ENCODE measurements at regions not wholly inside any gene's neighbourhood (a gene's known extent, or its start where the extent isn't known, plus 50 kb on each side); places are given as distances from the start of the nearest gene placed in this dataset.

DNA sequence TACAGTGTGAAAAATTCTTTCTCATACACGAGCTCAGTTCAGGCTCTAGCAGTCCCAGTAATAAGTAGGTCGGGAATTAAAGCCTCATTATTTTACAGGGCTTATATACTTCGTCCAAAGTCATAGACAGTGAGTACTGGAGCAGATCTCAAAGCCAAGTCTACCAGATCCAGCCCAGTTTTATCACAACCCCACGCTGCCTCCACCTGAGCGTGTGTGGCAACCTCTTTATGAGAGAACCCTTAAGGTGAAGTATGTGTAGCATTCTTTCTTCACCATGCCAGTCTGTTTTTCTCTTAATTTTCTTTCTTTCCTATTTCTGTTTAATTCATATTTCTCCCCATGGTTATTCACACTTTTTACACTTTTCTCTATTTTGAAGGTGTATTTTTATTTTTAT, 574.6 kb upstream of the ARPP21 start:
- intact Hi-C loops (cut with micrococcal nuclease): no loop called here
- H3K36me3 Mint-ChIP-seq (ENCODE audit: low read depth): no peaks in the 10 kb centered on the region
- DNase-seq (ENCODE audit: low spot score): no peak
- H3K9me3 Mint-ChIP-seq: no peaks in the 10 kb centered on the region
- no peaks in the 10 kb centered on the region for H3K27me3 Mint-ChIP-seq (ENCODE audit: insufficient read depth)
- no peaks in the 10 kb centered on the region for H3K4me1 Mint-ChIP-seq (ENCODE audit: low read depth)
- no peak overlapping the region for H3K27ac Mint-ChIP-seq
- H3K4me3 Mint-ChIP-seq: no peak overlapping the region

GRCh38 chr3:35065891-35066290, 573.4 kb upstream of the ARPP21 start:
- no peak overlapping the region for H3K4me3 Mint-ChIP-seq
- no peaks in the 10 kb centered on the region for H3K27me3 Mint-ChIP-seq (ENCODE audit: insufficient read depth)
- H3K4me1 Mint-ChIP-seq (ENCODE audit: low read depth): no peaks in the 10 kb centered on the region
- DNase-seq (ENCODE audit: low spot score): no peak
- no peaks in the 10 kb centered on the region for H3K36me3 Mint-ChIP-seq (ENCODE audit: low read depth)
- no peaks in the 10 kb centered on the region for H3K9me3 Mint-ChIP-seq
- no peak overlapping the region for H3K27ac Mint-ChIP-seq
- intact Hi-C loops (cut with micrococcal nuclease): no loop called here

- Mint-ChIP-seq H3K4me1 (ENCODE audit: low read depth) (no peaks in the 10 kb centered on the region), H3K9me3 (no peaks in the 10 kb centered on the region), H3K4me3 (no peak overlapping the region), H3K27me3 (ENCODE audit: insufficient read depth) (no peaks in the 10 kb centered on the region), H3K27ac (no peak overlapping the region), H3K36me3 (ENCODE audit: low read depth) (no peaks in the 10 kb centered on the region)
- intact Hi-C loops (cut with micrococcal nuclease): no loop called here
- no peak for DNase-seq (ENCODE audit: low spot score)
Observed at GRCh38 chr3:35067750-35068149, 571.6 kb upstream of the ARPP21 start.

DNA sequence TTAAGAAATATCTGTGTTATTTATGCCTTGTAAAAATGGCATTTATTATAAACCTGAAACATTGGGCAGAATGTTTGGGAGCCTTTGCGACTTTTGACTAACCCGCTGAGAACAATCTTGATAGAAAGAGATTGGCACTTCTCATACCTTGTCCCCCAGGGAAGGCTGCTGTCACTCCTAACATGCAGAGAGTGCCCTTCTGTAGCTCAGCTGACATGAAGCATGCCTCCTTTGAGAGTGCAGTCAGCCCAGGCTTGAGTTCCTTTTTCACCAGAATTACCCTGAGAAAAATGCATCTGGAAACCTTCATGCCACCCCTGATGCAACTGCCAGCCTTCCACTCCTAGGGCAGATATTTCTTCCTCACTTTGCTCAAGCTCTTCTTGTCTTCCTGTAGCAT, 569.2 kb upstream of the ARPP21 start:
- Mint-ChIP-seq H3K4me1 (ENCODE audit: low read depth) (no peaks in the 10 kb centered on the region), H3K4me3 (no peak overlapping the region), H3K27me3 (ENCODE audit: insufficient read depth) (no peaks in the 10 kb centered on the region), H3K36me3 (ENCODE audit: low read depth) (no peaks in the 10 kb centered on the region), H3K27ac (no peak overlapping the region), H3K9me3 (no peaks in the 10 kb centered on the region)
- intact Hi-C loops (cut with micrococcal nuclease): no loop called here
- no peak for DNase-seq (ENCODE audit: low spot score)

DNA sequence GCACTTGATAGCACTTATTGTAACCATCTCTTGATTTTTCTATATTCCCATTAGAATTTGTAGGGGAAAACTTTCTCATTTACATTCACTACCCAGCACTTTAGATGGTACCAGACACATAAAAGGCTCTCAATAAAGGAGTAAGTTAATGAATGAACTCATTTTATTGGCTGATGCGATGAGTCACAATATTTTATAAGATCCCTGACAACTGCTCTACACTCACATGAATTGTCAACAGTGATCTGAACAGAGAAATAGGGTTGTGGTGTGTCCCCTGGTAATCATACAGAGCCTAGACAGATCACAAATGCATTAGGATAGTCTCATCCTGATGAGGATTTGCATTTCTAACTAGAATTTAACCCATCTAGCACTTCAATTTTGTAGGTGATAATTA, 567.6 kb upstream of the ARPP21 start:
- Mint-ChIP-seq H3K27ac (no peak overlapping the region), H3K27me3 (ENCODE audit: insufficient read depth) (no peaks in the 10 kb centered on the region), H3K4me3 (no peak overlapping the region), H3K4me1 (ENCODE audit: low read depth) (no peaks in the 10 kb centered on the region), H3K36me3 (ENCODE audit: low read depth) (no peaks in the 10 kb centered on the region), H3K9me3 (no peaks in the 10 kb centered on the region)
- intact Hi-C loops (cut with micrococcal nuclease): no loop called here
- no peak for DNase-seq (ENCODE audit: low spot score)

- Mint-ChIP-seq H3K27ac (no peak overlapping the region), H3K4me1 (ENCODE audit: low read depth) (no peaks in the 10 kb centered on the region), H3K36me3 (ENCODE audit: low read depth) (no peaks in the 10 kb centered on the region), H3K4me3 (no peak overlapping the region), H3K27me3 (ENCODE audit: insufficient read depth) (no peaks in the 10 kb centered on the region), H3K9me3 (no peaks in the 10 kb centered on the region)
- intact Hi-C loops (cut with micrococcal nuclease): no loop called here
- no peak for DNase-seq (ENCODE audit: low spot score)
Observed at GRCh38 chr3:35078780-35079179, 560.5 kb upstream of the ARPP21 start.

GRCh38 chr3:35079403-35079802, 559.9 kb upstream of the ARPP21 start:
- no peaks in the 10 kb centered on the region for H3K4me1 Mint-ChIP-seq (ENCODE audit: low read depth)
- no peaks in the 10 kb centered on the region for H3K27me3 Mint-ChIP-seq (ENCODE audit: insufficient read depth)
- DNase-seq (ENCODE audit: low spot score): no peak
- no peak overlapping the region for H3K27ac Mint-ChIP-seq
- no peaks in the 10 kb centered on the region for H3K36me3 Mint-ChIP-seq (ENCODE audit: low read depth)
- H3K9me3 Mint-ChIP-seq: no peaks in the 10 kb centered on the region
- intact Hi-C loops (cut with micrococcal nuclease): no loop called here
- no peak overlapping the region for H3K4me3 Mint-ChIP-seq

- Mint-ChIP-seq H3K4me3 (no peak overlapping the region), H3K4me1 (ENCODE audit: low read depth) (no peaks in the 10 kb centered on the region), H3K27ac (no peak overlapping the region), H3K27me3 (ENCODE audit: insufficient read depth) (no peaks in the 10 kb centered on the region), H3K9me3 (no peaks in the 10 kb centered on the region), H3K36me3 (ENCODE audit: low read depth) (no peaks in the 10 kb centered on the region)
- no peak for DNase-seq (ENCODE audit: low spot score)
- intact Hi-C loops (cut with micrococcal nuclease): no loop called here
Observed at GRCh38 chr3:35081899-35082298, 557.4 kb upstream of the ARPP21 start.

DNA sequence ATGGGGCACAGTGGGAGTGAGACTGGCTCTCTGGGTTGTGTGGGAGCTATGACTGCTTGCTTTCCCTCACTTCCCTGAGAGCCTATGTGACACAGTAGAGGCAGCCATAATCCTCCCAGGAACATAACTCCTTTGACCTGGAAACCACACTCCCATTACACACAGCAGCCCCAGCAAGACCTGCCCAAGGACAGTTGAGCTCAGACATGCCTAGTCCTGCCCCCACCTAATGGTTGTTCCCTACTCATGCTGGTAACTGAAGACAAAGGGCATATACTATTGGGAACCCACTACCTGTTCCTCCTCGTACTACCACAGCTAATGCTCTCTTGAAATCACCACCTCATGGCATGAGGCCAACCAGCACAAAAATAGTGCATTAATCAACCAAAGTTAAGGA, 550.4 kb upstream of the ARPP21 start:
- Mint-ChIP-seq H3K27ac (no peak overlapping the region), H3K9me3 (peaks cover 18% of the 10 kb centered on the region), H3K27me3 (ENCODE audit: insufficient read depth) (no peaks in the 10 kb centered on the region), H3K4me3 (no peak overlapping the region), H3K4me1 (ENCODE audit: low read depth) (no peaks in the 10 kb centered on the region), H3K36me3 (ENCODE audit: low read depth) (no peaks in the 10 kb centered on the region)
- DNase-seq (ENCODE audit: low spot score): no peak
- intact Hi-C loops (cut with micrococcal nuclease): no loop called here

- Mint-ChIP-seq H3K4me1 (ENCODE audit: low read depth) (no peaks in the 10 kb centered on the region), H3K4me3 (no peak overlapping the region), H3K9me3 (no peaks in the 10 kb centered on the region), H3K27ac (no peak overlapping the region), H3K36me3 (ENCODE audit: low read depth) (no peaks in the 10 kb centered on the region), H3K27me3 (ENCODE audit: insufficient read depth) (no peaks in the 10 kb centered on the region)
- no peak for DNase-seq (ENCODE audit: low spot score)
- intact Hi-C loops (cut with micrococcal nuclease): no loop called here
Observed at GRCh38 chr3:35114686-35115085, 524.6 kb upstream of the ARPP21 start.

- Mint-ChIP-seq H3K9me3 (no peaks in the 10 kb centered on the region), H3K27ac (no peak overlapping the region), H3K27me3 (ENCODE audit: insufficient read depth) (no peaks in the 10 kb centered on the region), H3K36me3 (ENCODE audit: low read depth) (no peaks in the 10 kb centered on the region), H3K4me3 (no peak overlapping the region), H3K4me1 (ENCODE audit: low read depth) (no peaks in the 10 kb centered on the region)
- no peak for DNase-seq (ENCODE audit: low spot score)
- intact Hi-C loops (cut with micrococcal nuclease): no loop called here
Observed at GRCh38 chr3:35120026-35120425, 519.3 kb upstream of the ARPP21 start.

- intact Hi-C loops (cut with micrococcal nuclease): no loop called here
- DNase-seq (ENCODE audit: low spot score): no peak
- H3K4me1 Mint-ChIP-seq (ENCODE audit: low read depth): no peaks in the 10 kb centered on the region
- peaks cover 3% of the 10 kb centered on the region for H3K9me3 Mint-ChIP-seq
- no peak overlapping the region for H3K4me3 Mint-ChIP-seq
- H3K27me3 Mint-ChIP-seq (ENCODE audit: insufficient read depth): no peaks in the 10 kb centered on the region
- H3K27ac Mint-ChIP-seq: no peak overlapping the region
- H3K36me3 Mint-ChIP-seq (ENCODE audit: low read depth): no peaks in the 10 kb centered on the region
Observed at GRCh38 chr3:35137612-35138011, 501.7 kb upstream of the ARPP21 start.

DNA sequence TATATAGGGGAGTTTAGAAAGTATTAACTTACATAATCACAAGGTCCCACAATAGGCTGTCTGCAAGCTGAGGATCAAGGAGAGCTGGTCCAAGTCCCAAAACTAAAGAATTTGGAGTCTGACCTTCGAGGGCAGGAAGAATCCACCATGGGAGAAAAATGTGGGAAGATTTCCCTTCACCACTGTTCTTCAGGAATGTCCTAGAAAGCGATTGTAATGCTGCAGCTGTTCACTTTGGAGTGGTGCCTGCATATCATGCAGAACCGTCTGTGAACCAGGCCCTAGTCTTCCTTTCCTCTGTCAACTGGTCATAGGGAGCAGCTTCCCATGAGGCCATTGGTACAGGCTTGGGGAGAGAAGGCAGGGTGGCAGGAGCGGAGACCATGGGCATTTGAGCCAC, 497.9 kb upstream of the ARPP21 start:
- Mint-ChIP-seq H3K27ac (no peak overlapping the region), H3K4me1 (ENCODE audit: low read depth) (no peaks in the 10 kb centered on the region), H3K9me3 (no peaks in the 10 kb centered on the region), H3K4me3 (no peak overlapping the region), H3K27me3 (ENCODE audit: insufficient read depth) (no peaks in the 10 kb centered on the region), H3K36me3 (ENCODE audit: low read depth) (no peaks in the 10 kb centered on the region)
- DNase-seq (ENCODE audit: low spot score): no peak
- intact Hi-C loops (cut with micrococcal nuclease): no loop called here

DNA sequence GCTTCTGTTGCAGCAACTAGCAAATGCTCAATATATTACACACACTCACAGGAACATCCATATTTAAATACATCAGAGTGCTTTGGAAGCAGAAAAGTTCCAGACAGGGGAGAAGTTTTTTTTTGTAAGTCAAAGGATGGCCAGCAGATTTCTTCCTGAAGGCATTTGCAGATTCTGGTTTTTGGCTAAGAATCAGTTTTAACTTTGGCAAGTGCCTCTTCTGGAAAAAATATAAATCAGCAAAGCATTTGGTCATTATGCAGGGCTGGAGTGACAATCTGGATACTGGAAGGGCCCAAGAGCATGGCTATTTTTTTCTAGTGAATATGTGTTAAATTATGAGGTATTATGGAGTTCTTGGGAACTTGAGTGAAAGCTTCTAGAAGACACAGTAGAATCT, 495.3 kb upstream of the ARPP21 start:
- Mint-ChIP-seq H3K4me3 (no peak overlapping the region), H3K9me3 (no peaks in the 10 kb centered on the region), H3K27ac (no peak overlapping the region), H3K36me3 (ENCODE audit: low read depth) (no peaks in the 10 kb centered on the region), H3K27me3 (ENCODE audit: insufficient read depth) (no peaks in the 10 kb centered on the region), H3K4me1 (ENCODE audit: low read depth) (no peaks in the 10 kb centered on the region)
- intact Hi-C loops (cut with micrococcal nuclease): no loop called here
- DNase-seq (ENCODE audit: low spot score): no peak
